Head of caudate nucleus (tissue), 42 donors: ENCODE measurements at regions not wholly inside any gene's neighbourhood (a gene's known extent, or its start where the extent isn't known, plus 50 kb on each side); places are given as distances from the start of the nearest gene placed in this dataset.

Experiments
- DNase-seq, 42 donors: peaks; one replicate each; pipeline versions ENCODE4 v3.0.0 to v3.0.0-alpha.2; 2020 to 2021; ENCODE audit warnings: mixed read lengths in 7 of 42
- intact Hi-C: fragments of 100-400 bp; cut with DNase I; formaldehyde crosslinking; loops from one replicate; pipeline ENCODE4 v1.15.0; 2022

DNA sequence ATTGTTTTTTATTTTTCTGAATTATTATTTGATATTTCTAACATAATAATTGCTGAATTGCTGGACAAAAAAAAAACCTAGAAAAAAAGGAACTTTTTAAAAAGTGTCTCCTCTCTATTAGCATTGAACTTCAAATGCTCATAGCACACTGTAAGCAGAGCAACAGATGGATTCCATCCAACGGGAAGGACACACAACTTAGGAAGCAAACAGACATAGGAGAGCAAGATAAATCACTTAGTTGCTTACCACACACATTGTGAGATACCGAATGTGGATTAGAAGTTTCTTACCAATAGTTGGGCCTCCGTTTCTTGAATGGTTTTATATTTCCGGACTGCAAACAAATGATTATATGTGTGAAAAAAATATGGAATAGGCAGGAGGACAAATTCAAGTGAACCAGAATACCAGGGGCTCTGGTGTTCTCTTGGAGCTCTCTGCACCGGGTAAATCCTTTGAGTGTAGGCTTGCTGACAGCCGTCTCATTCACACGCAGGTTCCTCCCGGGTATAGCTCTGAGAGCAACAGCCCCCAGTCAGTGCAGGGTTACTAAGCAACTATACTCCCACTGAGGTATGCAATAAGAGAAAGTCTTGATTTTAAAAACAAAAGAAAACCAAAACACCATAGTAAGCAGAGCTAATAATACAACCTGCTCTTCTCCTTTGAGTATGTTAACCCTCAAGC, 217.6 kb downstream of the TMEM167A start:
- intact Hi-C loops, result no loop called here
- DNase-seq, result peak in 39 of 42 donors; percentile 8 to 91 (median 47)

DNA sequence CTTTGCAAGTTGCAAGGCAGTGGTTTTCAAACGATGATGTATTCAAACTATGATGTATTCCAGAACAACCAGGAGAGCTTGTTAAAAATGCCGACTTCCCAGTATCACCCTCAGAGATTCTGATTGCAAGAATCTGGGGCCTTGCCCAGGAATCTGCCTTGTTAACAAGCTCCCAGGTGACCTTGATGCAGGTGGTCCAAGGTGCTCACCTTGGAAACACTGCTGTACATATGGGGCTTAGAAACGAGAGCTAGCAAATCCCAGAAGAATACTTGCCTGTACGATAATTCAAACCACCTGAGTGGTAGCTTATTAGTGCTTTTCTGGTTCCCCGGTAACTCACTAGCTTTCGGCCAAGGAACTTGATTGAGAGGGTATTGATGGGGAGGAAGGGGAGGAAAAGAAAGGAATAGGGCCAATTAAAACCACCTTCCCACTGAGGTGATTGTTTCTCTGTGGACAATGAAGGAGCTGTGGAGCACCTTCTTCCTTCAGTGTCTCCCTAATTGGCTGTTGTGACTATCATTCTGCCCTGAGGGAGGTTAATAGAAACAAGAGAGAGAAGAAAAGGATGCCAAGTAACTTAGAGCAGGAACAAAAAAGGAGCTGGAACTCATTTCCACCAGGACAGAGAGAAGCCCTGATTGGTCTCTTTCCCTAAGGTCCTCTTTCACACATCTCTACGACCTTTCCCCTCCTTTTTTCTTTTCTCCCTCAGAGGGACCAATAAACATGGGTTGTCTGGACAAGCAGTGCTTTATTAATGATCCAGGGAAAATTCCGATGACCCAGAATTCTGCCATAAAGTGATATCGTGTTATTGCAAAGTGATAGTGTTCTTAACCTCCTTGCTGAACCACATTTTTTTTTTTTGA, 218.8 kb downstream of the TMEM167A start:
- DNase-seq, result no peak
- intact Hi-C loops, result no loop called here

DNA sequence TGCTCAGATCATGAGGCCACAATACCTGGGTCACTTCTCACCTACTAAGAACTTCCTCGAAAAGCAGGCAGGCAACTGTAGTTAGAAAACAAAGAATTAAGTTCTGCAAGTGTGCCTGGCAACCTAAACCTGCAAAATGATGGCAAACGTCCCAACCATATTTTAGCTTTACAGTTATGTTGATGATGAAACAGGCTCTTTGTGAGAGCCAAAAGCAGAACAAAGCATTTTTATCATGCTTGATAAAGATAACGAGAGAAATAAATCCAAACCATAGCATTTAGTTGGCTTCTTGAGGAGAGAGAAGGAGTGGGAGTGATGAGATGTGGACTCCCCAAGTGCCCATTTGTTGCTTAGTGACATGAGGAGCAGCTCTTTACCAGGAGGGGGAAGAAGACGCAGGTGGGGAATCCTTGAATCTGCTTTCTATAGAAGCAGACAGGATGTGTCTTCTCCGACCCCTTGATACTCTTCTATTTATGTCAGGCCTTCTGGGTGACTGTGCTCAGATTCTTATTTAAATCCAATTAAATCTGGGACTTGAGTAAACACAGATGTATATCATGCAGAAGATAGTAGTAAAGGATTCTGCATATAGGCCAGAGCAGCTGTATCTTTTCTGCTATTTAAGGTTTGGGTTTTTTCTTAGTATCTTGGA, 221.2 kb downstream of the TMEM167A start:
- no peak for DNase-seq
- intact Hi-C loops, result no loop called here

DNA sequence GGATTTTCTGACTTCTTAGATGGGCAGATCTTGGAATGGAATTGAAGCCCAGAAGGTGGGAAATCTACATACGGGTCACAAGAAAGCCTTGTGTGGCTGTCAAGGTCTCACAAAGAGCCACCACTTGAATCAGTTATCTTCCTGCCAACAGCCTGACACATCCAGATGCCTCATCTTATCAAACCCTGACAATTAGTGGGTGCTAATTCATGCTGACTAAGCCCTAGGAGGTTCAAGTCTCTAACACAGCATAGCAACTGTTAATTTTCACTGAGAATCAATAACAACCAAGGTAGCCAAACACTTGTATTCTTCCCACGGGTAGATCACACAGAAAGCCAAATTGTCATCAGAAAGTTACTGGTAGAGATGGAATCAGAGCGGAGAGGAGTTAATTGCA, 222.2 kb downstream of the TMEM167A start:
- intact Hi-C loops, result no loop called here
- DNase-seq, result no peak

DNA sequence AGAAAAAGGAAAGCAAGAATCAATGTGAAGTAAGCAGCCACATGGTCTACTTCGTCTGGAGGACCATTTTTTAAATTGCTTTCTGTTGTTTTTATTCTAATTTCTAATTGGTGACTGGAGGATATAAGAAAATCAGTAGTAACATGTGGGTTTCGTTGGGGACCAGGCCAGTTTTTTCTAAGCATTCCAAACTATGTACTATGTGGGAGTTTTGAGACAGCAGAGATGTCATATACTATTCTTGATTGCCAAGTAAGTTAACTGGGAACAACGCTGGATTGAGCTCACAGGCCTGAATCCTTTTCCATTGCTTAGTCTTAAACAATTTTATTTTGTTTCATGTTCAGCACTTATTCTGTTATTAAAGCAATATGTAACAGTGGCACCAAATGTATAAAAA, 225.7 kb downstream of the TMEM167A start:
- intact Hi-C loops, result no loop called here
- DNase-seq, result no peak

DNA sequence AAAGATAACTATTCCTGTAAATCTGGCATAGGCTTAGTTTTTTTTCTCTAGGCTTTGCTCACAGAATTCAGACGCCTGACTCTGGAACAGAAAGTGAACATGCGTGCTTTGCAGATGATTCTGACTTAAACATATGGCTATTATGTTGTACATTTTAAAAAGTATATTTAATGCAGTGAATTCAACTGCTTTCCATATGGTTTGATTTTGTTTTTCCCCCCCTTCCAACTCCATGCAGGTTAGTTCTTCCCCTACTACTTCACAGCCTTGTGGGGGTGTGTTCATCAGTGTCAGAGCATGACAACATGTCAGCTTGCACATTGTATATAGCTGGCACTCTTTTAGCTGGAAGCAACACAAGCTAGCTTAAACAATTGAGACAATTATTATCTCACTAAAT, 226.8 kb downstream of the TMEM167A start:
- DNase-seq, result peak in 1 of 42 donors; percentile 14
- intact Hi-C loops, result no loop called here

DNA sequence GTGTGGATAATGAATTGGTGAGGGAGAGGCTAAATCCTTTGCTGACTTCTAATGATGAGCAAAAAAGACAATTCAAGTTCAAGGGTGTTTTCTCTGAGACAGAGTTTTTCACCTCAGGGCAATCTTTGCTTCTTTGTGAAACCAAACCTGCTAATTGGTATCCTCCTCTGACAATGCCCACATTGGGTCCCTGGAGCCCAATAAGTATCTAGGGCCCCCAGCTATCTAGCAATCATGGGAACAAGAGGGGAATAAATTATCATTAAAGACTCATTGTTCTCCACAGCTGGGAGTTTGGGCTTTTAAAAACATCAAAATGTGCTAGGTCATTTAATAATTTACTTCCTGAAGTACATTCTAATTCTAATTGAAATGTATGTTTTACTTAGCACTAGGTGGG, 227.3 kb downstream of the TMEM167A start:
- intact Hi-C loops, result no loop called here

DNA sequence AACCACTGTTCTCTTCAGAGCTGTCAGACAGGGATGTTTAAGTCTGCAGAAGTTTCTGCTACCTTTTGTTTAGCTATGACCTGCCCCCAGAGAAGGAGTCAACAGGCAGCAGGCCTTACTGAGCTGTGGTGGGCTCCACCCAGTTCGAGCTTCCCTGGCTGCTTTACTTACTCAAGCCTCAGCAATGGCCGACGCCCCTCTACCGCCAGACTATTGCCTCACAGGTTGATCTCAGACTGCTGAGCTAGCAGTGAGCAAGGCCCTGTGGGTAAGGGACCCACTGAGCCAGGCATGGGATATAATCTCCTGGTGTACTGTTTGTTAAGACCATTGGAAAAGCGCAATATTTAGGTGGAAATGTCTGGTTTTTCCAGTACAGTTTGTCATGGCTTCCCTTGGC, 229.6 kb downstream of the TMEM167A start:
- intact Hi-C loops, result no loop called here
- DNase-seq, result no peak

More for the DNA sequence above, 227.3 kb downstream of the TMEM167A start:
- DNase-seq, result no peak

DNA sequence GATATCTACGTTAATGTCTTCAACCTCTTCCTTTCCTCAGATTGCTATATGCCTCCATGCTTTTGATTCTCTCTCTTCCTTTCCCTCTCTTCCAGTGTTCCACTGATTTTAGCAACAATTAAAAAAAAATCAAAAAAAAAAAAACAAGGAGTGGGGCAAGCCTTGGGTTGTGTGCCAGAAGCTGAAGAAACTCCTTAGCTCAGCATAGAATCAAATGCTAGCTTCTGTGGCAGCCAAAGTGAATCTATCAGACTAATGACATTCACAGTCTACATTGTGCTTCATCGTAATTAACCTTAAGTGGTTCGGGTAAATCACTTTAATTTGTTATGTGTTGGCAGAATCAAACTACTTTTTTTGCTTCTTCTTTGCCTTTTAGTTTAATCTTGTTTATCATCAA, 237.3 kb downstream of the TMEM167A start:
- no peak for DNase-seq
- intact Hi-C loops, result no loop called here

DNA sequence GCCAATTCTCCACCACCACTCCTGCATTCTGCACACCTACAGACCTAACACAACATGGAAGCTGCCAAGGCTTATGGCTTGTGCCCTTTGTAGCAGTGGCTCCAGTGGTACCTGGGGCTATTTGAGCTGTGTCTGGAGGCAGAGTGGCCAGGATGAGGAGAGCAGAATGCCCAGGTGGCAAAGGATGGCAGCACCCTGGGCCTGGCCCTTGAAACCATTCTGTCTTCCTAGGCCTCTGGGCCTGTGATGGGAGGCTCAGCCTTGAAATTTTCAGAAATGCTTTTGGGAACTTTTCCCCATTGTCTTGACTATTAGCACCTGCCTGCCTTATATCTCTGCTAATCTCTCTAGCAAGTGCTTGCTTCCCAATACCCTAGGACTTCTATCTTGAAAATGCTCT, 241.7 kb downstream of the TMEM167A start:
- DNase-seq, result no peak
- intact Hi-C loops, result no loop called here

DNA sequence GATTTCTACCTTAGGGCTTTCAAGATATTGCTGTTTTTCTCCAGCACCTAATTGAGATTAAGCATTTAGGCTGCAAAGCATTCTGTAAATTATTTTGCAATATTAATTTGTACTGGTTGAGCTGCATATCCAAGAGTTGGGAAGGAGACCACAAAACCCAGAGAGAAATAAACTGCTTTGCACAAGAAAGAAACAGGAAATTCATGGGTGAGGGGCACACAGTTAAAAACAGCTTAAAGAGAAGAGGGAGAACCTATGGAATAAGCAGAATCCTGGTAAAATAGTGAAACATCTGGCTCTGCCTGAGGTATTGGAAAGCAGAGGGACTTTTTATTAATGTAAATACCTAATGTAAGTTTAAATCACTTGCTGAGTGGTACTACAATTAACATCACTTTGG, 243.0 kb downstream of the TMEM167A start:
- no peak for DNase-seq
- intact Hi-C loops, result no loop called here

DNA sequence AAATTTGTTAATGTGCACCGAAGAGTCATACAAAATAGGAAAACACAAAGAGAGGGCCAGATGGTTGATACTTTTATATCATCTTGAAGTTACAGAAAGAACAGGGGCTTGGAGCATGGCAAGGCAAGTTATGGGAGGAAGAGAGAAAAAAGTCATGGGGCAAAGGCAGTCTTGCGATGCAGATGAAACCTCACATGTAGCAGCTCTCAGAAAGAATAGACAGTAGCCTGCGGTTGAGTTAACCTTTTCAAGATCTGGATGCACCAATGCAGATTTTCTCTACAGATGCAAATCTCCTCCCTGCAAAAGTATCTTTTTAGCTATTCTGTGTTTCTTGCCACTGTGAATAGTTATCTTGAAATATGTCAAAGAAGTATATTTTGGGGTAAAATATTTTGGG, 243.9 kb downstream of the TMEM167A start:
- intact Hi-C loops, result no loop called here
- DNase-seq, result no peak

DNA sequence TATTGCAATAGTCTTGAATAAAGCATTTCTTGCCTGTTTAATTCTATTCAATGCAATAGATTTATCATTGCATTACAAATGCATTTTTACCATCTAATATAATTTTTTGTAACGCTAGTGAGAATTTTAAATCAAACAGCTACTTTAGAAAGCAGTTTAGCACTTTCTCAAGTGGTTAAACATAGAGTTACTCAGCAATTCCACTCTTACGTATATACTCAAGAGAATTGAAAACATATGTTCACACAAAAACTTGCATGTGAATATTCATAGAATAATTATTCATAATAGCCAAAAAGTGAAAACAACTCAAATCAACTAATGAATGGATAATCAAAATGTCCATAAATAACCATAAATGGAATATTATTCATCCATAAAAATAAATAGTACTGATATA, 244.7 kb downstream of the TMEM167A start:
- intact Hi-C loops, result no loop called here
- DNase-seq, result no peak

DNA sequence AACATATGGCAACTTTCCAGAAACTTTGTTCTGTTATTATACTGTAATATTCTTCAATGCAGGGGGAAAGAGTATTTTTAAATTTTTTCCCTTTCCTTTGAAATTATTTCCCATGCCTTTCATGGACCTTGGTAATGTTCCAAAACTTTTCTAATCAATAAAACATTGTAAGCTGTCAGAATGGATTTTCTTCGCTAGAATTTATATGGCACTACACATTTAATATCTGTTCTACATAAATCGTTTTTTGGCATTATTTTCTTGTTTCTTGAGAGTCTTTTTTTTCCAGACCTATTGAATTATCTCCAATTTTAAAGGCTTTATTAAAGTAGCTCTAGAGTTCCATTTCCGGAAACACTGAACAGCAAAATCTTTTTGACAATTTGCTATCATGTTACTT, 249.0 kb downstream of the TMEM167A start:
- intact Hi-C loops, result no loop called here
- no peak for DNase-seq

DNA sequence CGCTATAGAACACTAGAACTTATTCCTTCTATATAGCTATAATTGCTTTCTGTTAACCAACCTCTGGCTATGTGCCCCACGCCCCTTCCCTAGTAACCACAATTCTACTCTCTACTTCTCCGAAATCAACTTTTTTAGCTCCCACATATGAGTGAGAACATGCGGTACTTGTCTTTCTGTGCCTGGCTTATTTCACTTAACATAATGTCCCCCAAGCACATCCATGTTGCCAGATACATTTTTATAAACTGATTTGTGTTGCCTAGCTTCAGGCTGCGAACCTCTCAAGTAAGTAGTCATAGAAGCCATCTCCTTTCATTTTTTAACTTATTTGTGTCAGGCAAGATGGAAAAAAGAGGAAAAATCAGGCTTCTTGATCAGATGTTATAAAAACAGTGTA, 249.5 kb downstream of the TMEM167A start:
- no peak for DNase-seq

DNA sequence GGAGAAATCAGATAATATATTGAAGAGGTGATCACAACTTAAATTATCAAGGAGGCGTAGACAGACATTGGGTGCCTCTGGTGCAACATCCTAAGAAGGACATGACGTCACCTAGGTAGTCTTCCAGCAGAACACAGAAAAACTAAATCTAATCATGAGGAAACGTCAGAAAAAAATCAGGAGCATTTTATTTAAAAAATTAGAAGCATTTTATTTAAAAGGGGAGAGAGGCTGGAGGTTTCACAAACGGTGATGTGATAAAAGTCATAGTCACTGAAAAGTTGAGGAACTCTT, 254.6 kb downstream of the TMEM167A start:
- DNase-seq, result no peak

More for the DNA sequence above, 249.5 kb downstream of the TMEM167A start:
- intact Hi-C loops, result no loop called here

DNA sequence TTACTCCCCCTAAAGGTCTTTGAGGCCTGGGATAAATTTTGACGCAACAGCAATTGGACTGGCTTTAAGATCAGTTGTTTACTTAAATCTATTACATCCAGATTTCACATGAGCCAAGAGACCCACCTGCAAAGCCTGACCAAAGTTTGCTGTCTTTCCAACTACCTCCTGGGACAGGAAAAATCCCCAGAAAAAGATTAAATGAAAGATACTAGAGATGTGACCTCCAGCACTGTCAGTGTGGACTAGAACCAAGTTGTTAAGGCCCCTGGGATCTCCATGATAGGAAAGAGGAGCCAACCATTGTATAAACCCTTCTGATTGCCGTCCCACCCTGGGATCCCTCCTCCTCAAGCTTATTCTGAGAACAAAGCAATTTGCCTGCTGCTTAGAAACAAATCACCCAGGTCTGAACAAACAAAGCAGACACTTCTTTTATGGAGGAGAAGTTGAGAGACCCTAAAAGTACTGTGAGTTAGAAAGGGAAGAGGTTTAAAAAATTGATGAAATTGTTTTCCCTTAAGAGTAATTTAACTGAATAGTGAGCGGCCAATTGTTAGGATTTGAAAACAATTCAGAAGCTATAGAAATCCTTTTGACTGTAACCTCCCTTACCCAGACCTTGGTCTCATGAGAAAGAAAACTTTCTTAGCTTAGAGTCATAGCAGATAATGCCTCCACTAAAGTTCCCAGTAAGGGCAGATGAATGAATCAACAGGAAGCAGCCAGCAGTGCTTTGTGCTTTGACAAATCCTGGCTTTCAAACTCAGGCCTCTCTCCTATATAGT, 255.2 kb downstream of the TMEM167A start:
- intact Hi-C loops, result no loop called here
- DNase-seq, result no peak

More for the DNA sequence above, 254.6 kb downstream of the TMEM167A start:
- intact Hi-C loops, result no loop called here

DNA sequence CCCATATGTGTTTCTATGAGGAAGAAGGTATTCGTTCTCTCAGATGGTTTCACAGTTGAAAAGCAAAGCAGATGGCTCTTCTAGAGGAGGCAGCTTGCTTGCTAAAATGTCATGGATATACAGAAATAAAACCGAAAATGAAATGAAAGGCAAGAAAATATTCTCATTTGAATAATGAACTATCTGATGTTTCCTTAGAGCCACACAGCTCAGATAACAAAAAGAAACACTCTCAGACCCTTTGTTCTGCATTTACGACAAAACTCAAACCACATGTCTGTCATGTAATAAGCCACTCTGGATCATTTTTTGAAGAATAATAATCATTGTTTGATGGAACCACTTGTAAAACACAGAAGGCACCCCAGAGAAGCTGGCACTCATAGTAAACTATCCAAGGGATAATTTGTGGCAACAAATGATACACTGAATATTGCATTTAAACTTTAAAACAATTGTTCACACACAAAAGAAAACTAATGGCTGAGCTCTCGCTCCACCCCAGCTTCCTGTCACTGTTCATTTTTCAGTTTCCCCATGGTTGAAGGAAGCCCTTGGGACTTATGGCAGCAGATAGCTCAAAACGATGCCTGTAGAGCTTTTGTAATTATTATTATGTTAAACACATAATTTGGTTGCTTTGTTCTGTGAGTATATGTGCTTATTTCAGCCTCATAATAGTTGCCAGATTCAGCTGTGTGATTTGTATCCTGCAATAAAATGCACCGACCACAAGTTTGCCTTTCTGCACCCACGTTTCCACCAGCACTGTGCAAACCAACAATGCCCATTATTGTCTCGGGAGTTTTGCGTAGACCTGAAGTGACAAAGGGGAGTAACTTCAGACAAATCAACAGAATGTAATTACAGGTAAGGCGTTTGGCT, 256.0 kb downstream of the TMEM167A start:
- intact Hi-C loops, result no loop called here
- no peak for DNase-seq

DNA sequence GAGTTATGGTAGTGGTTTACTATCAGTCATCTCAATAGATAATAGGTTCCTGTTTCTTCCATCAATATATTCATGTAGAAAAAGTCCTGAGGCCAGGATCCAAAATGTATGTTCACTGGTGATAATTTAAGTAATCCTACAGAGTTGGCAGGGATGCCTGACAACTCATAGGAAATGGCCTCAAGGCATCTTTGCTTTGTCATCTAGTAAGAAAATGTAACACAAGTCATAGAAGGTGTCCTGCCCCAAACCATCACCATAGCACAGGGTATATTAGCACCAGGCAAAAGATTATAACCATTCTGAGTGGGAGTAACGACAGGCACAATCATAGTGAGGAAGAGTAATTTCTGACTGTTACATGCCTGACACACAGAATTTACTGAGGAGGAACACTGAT, 257.0 kb downstream of the TMEM167A start:
- no peak for DNase-seq
- intact Hi-C loops, result no loop called here
